ENCODE measurements at regions not wholly inside any gene's neighbourhood (a gene's known extent, or its start where the extent isn't known, plus 50 kb on each side); places are given as distances from the start of the nearest gene placed in this dataset.

GRCh38 chr7:17611611-17612010 is 313.2 kb downstream of the AHR start:
- no peak for DNase-seq (ENCODE audit: low spot score)

GRCh38 chr7:17613338-17614041 is 315.0 kb downstream of the AHR start:
- DNase-seq (ENCODE audit: low spot score): no peak

GRCh38 chr7:17617380-17617779 is 318.9 kb downstream of the AHR start:
- DNase-seq (ENCODE audit: low spot score): no peak

GRCh38 chr7:17617857-17618651 is 319.6 kb downstream of the AHR start:
- DNase-seq (ENCODE audit: low spot score): no peak

GRCh38 chr7:17618652-17618974 is 320.2 kb downstream of the AHR start:
- no peak for DNase-seq (ENCODE audit: low spot score)

GRCh38 chr7:17619196-17619818 is 320.9 kb downstream of the AHR start:
- DNase-seq (ENCODE audit: low spot score): no peak

GRCh38 chr7:17620566-17620965 is 319.7 kb downstream of the SNX13 start:
- no peak for DNase-seq (ENCODE audit: low spot score)

- DNase-seq (ENCODE audit: low spot score): no peak
Observed at GRCh38 chr7:17622451-17622850, 317.8 kb downstream of the SNX13 start.

- DNase-seq (ENCODE audit: low spot score): no peak
Observed at GRCh38 chr7:17623546-17624185, 316.6 kb downstream of the SNX13 start.

- no peak for DNase-seq (ENCODE audit: low spot score)
Observed at GRCh38 chr7:17624379-17624778, 315.9 kb downstream of the SNX13 start.

GRCh38 chr7:17625043-17625442 is 315.3 kb downstream of the SNX13 start:
- DNase-seq (ENCODE audit: low spot score): no peak

GRCh38 chr7:17626235-17626634 is 314.1 kb downstream of the SNX13 start:
- no peak for DNase-seq (ENCODE audit: low spot score)

- DNase-seq (ENCODE audit: low spot score): no peak
Observed at GRCh38 chr7:17631061-17631460, 309.2 kb downstream of the SNX13 start.

GRCh38 chr7:17632384-17632783 is 307.9 kb downstream of the SNX13 start:
- no peak for DNase-seq (ENCODE audit: low spot score)

- no peak for DNase-seq (ENCODE audit: low spot score)
Observed at GRCh38 chr7:17633067-17633466, 307.2 kb downstream of the SNX13 start.

GRCh38 chr7:17638727-17639126 is 301.6 kb downstream of the SNX13 start:
- DNase-seq (ENCODE audit: low spot score): no peak

- peak; percentile 43 for DNase-seq (ENCODE audit: low spot score)
Observed at GRCh38 chr7:17640730-17641377, 299.4 kb downstream of the SNX13 start.

- DNase-seq (ENCODE audit: low spot score): no peak
Observed at GRCh38 chr7:17645500-17645899, 294.8 kb downstream of the SNX13 start.

- DNase-seq (ENCODE audit: low spot score): no peak
Observed at GRCh38 chr7:17646253-17646956, 293.9 kb downstream of the SNX13 start.

- DNase-seq (ENCODE audit: low spot score): no peak
Observed at GRCh38 chr7:17651341-17651740, 289.0 kb downstream of the SNX13 start.

GRCh38 chr7:17651863-17652385 is 288.4 kb downstream of the SNX13 start:
- DNase-seq (ENCODE audit: low spot score): no peak
